CD4-positive, alpha-beta T cell (primary cell): ENCODE measurements at regions not wholly inside any gene's neighbourhood (a gene's known extent, or its start where the extent isn't known, plus 50 kb on each side); places are given as distances from the start of the nearest gene placed in this dataset.

Source experiments
- ATAC-seq: fragments of 200-7000 bp; cut with Tn5 transposase; one replicate; pipeline ENCODE4 v1.10.0; 2022; ENCODE audit warnings: mild to moderate bottlenecking; ENCODE audit not compliant: poor library complexity
- CTCF ChIA-PET: fragments of 350-600 bp; sonication (Branson Sonifier 250); formaldehyde crosslinking; loops from one replicate; lab custom pipeline; 2021; ENCODE audit warnings: antibody characterized with exemption, inconsistent platforms; lab: Charles Lee
- POLR2A ChIA-PET: fragments of 350-600 bp; sonication (Branson Sonifier 250); formaldehyde crosslinking; loops from one replicate; lab custom pipeline; 2021; ENCODE audit warnings: antibody characterized with exemption, inconsistent platforms; lab: Charles Lee
- DNase-seq, 14 experiments: peaks; one replicate each; pipeline ENCODE4 v3.0.0-alpha.2; 2013 to 2020; ENCODE audit warnings: mixed read lengths in 2 of 14
- H3K27ac ChIP-seq, 2 donors: one replicate each; pipeline versions ENCODE4 v1.5.1 to v1.7.0; 2013; ENCODE audit warnings: low read length in 2 of 2, low read depth in 1 of 2, mild to moderate bottlenecking in 1 of 2
- H3K27me3 ChIP-seq, 2 experiments: 1 replicate in 1 of 2; 2 replicates in 1 of 2; pipeline versions ENCODE4 v1.6.1 to v1.7.0; 2013; ENCODE audit warnings: low read length in 2 of 2, control low read depth in 1 of 2, mild to moderate bottlenecking in 1 of 2, moderate library complexity in 1 of 2; ENCODE audit not compliant: insufficient read depth in 2 of 2, control insufficient read depth in 1 of 2
- H3K36me3 ChIP-seq: one replicate; pipeline ENCODE4 v1.6.1; 2013; ENCODE audit warnings: low read length, control low read depth; ENCODE audit not compliant: insufficient read depth
- H3K4me1 ChIP-seq: one replicate; pipeline ENCODE4 v1.6.1; 2013; ENCODE audit warnings: low read length, control low read depth; ENCODE audit not compliant: insufficient read depth
- H3K4me3 ChIP-seq: one replicate; pipeline ENCODE4 v1.5.1; 2013; ENCODE audit warnings: mild to moderate bottlenecking, low read length, moderate library complexity
- H3K9me3 ChIP-seq, 2 experiments: 1 replicate in 1 of 2; 2 replicates in 1 of 2; pipeline versions ENCODE4 v1.6.1 to v1.7.0; 2013; ENCODE audit warnings: low read length in 2 of 2, mild to moderate bottlenecking in 2 of 2, control low read depth in 1 of 2, moderate library complexity in 1 of 2; ENCODE audit not compliant: control insufficient read depth in 1 of 2, insufficient read depth in 1 of 2
- H3K27ac Mint-ChIP-seq: one replicate; pipeline ENCODE4 v1.8.0; 2020; ENCODE audit warnings: mixed read lengths
- H3K27me3 Mint-ChIP-seq: one replicate; pipeline ENCODE4 v1.8.0; 2021; ENCODE audit warnings: mixed read lengths
- H3K36me3 Mint-ChIP-seq: one replicate; pipeline ENCODE4 v1.8.0; 2021; ENCODE audit warnings: low read depth, mixed read lengths
- H3K4me1 Mint-ChIP-seq: one replicate; pipeline ENCODE4 v1.8.0; 2021; ENCODE audit warnings: low read depth, mixed read lengths
- H3K4me3 Mint-ChIP-seq: one replicate; pipeline ENCODE4 v1.8.0; 2020; ENCODE audit warnings: mild to moderate bottlenecking, mixed read lengths
- H3K9me3 Mint-ChIP-seq: one replicate; pipeline ENCODE4 v1.8.0; 2020; ENCODE audit warnings: mixed read lengths
- intact Hi-C, 2 experiments: fragments of 100-400 bp; cut with DNase I in 1 of 2; cut with micrococcal nuclease in 1 of 2; formaldehyde crosslinking; loops; one replicate each; pipeline versions ENCODE4 v1.15.1 to v1.9.0; 2023 to 2025; cut with DNase I, micrococcal nuclease
- TF ChIP-seq, protein P1 (sequence below): fragments of 200-600 bp; IDR thresholded peaks from one replicate; pipeline ENCODE4 v1.8.0; 2022; ENCODE audit warnings: antibody characterized with exemption, mild to moderate bottlenecking

DNA sequence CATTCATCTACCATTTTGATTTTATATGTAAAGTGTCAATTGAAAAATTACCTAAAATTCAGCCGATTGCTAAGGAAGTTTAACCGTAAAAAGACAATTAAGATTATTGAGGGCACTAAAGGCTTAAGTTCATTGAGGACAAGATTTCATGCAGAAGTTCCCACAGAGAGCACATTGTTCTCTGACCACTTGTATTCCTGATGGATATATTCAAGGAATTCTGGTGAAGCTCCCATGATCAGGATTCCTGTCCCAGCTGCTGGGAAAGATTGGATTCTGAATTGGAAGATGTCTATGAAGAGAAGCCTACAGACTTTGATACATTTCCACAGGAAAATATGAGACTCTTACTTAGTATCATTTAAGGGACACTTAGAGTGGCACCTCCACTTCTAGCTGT lies 209.2 kb upstream of the KCTD3 start:
- Mint-ChIP-seq H3K4me3 (no peak overlapping the region), H3K27ac (no peak overlapping the region), H3K4me1 (no peaks in the 10 kb centered on the region), H3K36me3 (no peaks in the 10 kb centered on the region), H3K27me3 (no peaks in the 10 kb centered on the region), H3K9me3 (peaks cover 5% of the 10 kb centered on the region)
- Histone ChIP-seq H3K4me1 (no peaks in the 10 kb centered on the region), H3K9me3 (no peaks in the 10 kb centered on the region), H3K36me3 (no peaks in the 10 kb centered on the region), H3K27me3 (no peaks in the 10 kb centered on the region), H3K27ac (no peak overlapping the region), H3K4me3 (no peak overlapping the region)
- CTCF ChIA-PET, result no interaction called here
- intact Hi-C loops, result no loop called here
- ATAC-seq (no peak), DNase-seq (no peak)
- POLR2A ChIA-PET, result no interaction called here
- TF ChIP-seq, protein P1, sequence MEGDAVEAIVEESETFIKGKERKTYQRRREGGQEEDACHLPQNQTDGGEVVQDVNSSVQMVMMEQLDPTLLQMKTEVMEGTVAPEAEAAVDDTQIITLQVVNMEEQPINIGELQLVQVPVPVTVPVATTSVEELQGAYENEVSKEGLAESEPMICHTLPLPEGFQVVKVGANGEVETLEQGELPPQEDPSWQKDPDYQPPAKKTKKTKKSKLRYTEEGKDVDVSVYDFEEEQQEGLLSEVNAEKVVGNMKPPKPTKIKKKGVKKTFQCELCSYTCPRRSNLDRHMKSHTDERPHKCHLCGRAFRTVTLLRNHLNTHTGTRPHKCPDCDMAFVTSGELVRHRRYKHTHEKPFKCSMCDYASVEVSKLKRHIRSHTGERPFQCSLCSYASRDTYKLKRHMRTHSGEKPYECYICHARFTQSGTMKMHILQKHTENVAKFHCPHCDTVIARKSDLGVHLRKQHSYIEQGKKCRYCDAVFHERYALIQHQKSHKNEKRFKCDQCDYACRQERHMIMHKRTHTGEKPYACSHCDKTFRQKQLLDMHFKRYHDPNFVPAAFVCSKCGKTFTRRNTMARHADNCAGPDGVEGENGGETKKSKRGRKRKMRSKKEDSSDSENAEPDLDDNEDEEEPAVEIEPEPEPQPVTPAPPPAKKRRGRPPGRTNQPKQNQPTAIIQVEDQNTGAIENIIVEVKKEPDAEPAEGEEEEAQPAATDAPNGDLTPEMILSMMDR, result no peak

DNA sequence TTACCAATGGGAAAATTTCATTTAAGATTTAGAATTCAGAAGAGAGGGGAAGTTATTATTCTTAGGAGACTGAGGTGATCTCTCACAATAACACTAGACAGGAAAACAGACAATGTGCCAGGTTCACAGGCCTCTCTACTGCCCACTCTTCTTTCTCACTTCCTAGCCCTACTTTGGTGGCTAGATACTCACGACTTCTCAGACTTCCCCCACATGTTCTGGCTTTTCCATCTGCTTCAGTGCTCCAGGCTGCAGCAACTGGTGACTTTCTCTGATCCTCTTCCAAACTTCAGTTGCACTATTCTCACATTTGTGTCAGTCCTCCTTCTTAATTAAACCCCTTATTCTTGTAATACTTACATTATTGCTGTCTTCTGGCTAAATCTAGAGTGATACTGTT lies 208.7 kb upstream of the KCTD3 start:
- no peak for DNase-seq
- no peaks in the 10 kb centered on the region for H3K27me3 Mint-ChIP-seq
- ChIA-PET POLR2A (no interaction called here), CTCF (no interaction called here)
- peaks cover 5% of the 10 kb centered on the region for H3K9me3 Mint-ChIP-seq
- no peaks in the 10 kb centered on the region for H3K27me3 ChIP-seq
- no peak overlapping the region for H3K27ac ChIP-seq
- TF ChIP-seq, protein P1, result no peak
- H3K4me1 Mint-ChIP-seq, result no peaks in the 10 kb centered on the region
- no peaks in the 10 kb centered on the region for H3K36me3 Mint-ChIP-seq
- no peaks in the 10 kb centered on the region for H3K4me1 ChIP-seq
- intact Hi-C loops, result no loop called here
- no peak overlapping the region for H3K27ac Mint-ChIP-seq
- no peak overlapping the region for H3K4me3 Mint-ChIP-seq
- no peaks in the 10 kb centered on the region for H3K9me3 ChIP-seq
- no peaks in the 10 kb centered on the region for H3K36me3 ChIP-seq
- no peak overlapping the region for H3K4me3 ChIP-seq
- ATAC-seq, result no peak

- H3K27ac Mint-ChIP-seq, result no peak overlapping the region
- POLR2A ChIA-PET, result no interaction called here
- H3K9me3 ChIP-seq, result peaks cover 0 to under 1% of the 10 kb centered on the region in 2 experiments
- CTCF ChIA-PET, result no interaction called here
- no peaks in the 10 kb centered on the region for H3K27me3 Mint-ChIP-seq
- H3K36me3 Mint-ChIP-seq, result no peaks in the 10 kb centered on the region
- ATAC-seq (no peak), DNase-seq (no peak)
- H3K4me1 ChIP-seq, result no peaks in the 10 kb centered on the region
- no peak overlapping the region for H3K4me3 ChIP-seq
- TF ChIP-seq, protein P1, result no peak
- H3K4me1 Mint-ChIP-seq, result no peaks in the 10 kb centered on the region
- no peaks in the 10 kb centered on the region for H3K36me3 ChIP-seq
- no peaks in the 10 kb centered on the region for H3K27me3 ChIP-seq
- no peak overlapping the region for H3K27ac ChIP-seq
- H3K9me3 Mint-ChIP-seq, result peaks cover 5% of the 10 kb centered on the region
- intact Hi-C loops, result no loop called here
- H3K4me3 Mint-ChIP-seq, result no peak overlapping the region
Observed at GRCh38 chr1:215360031-215360430, 207.1 kb upstream of the KCTD3 start.
